ENCODE measurements at regions not wholly inside any gene's neighbourhood (a gene's known extent, or its start where the extent isn't known, plus 50 kb on each side); places are given as distances from the start of the nearest gene placed in this dataset.

DNA sequence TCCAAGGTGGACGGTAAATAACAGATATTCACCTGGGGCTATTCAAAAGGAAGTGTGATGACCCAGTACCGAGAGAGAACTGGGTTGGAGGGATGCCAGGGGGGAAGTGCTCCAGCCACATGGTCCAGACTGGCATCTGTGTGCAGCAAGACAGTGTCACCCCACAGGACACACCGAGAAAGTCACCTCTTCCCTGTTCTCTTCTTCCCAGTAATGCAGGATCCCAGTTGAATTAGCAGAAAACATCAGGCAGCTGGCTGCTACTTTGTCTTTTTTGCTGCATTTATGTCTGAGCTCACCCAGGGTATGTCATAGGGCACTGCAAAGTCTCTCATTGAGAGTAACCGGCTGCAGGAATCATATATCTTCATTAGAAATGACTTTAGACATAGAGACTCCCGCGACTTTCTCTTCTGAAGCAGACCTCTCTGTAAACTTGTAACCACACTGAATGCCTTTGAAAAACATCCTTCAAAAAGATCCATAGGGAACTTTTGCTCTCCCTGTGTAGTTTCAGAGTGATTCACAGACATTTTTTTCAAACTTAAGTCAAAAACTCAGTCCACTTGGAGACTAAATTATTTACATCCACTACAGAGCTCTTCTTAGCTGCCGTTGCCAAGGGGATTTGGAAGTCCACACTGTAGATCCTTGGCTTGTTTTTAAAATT is 609.0 kb upstream of the DPP6 start:
- Mint-ChIP-seq H3K4me1 (ENCODE audit: unreplicated experiment) (no peaks in the 10 kb centered on the region), H3K4me3 (no peak overlapping the region), H3K9me3 (peaks cover 4% of the 10 kb centered on the region), H3K36me3 (no peaks in the 10 kb centered on the region), H3K27ac (no peak overlapping the region), H3K27me3 (no peaks in the 10 kb centered on the region)
- no peak for DNase-seq (ENCODE audit: extremely low spot score, unreplicated experiment)
- TF ChIP-seq, protein P1, sequence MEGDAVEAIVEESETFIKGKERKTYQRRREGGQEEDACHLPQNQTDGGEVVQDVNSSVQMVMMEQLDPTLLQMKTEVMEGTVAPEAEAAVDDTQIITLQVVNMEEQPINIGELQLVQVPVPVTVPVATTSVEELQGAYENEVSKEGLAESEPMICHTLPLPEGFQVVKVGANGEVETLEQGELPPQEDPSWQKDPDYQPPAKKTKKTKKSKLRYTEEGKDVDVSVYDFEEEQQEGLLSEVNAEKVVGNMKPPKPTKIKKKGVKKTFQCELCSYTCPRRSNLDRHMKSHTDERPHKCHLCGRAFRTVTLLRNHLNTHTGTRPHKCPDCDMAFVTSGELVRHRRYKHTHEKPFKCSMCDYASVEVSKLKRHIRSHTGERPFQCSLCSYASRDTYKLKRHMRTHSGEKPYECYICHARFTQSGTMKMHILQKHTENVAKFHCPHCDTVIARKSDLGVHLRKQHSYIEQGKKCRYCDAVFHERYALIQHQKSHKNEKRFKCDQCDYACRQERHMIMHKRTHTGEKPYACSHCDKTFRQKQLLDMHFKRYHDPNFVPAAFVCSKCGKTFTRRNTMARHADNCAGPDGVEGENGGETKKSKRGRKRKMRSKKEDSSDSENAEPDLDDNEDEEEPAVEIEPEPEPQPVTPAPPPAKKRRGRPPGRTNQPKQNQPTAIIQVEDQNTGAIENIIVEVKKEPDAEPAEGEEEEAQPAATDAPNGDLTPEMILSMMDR (conservative IDR thresholded peaks at IDR 0.05) = no peak

DNA sequence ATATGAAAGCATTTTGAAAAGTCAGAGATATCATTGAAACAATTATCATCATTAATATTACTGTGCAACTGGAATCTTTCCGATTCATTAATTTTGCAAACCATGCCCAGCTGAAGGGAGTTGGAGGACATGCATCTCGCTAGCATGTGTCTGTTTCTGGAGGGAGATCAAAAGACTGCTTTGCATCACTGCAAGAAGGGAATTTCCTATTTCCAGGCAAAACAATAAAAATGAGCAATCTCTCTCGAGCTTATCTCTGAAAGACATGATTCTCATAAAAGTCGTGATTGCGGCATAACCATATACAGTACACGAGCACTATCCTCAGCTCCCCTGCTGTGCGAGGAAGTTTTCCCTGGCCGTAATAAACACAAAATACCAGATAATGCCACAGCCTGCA is 607.6 kb upstream of the DPP6 start:
- Mint-ChIP-seq H3K27me3 (no peaks in the 10 kb centered on the region), H3K27ac (no peak overlapping the region), H3K9me3 (peaks cover 4% of the 10 kb centered on the region), H3K36me3 (no peaks in the 10 kb centered on the region), H3K4me1 (ENCODE audit: unreplicated experiment) (no peaks in the 10 kb centered on the region), H3K4me3 (no peak overlapping the region)
- TF ChIP-seq, protein P1 (conservative IDR thresholded peaks at IDR 0.05) = no peak
- no peak for DNase-seq (ENCODE audit: extremely low spot score, unreplicated experiment)

DNA sequence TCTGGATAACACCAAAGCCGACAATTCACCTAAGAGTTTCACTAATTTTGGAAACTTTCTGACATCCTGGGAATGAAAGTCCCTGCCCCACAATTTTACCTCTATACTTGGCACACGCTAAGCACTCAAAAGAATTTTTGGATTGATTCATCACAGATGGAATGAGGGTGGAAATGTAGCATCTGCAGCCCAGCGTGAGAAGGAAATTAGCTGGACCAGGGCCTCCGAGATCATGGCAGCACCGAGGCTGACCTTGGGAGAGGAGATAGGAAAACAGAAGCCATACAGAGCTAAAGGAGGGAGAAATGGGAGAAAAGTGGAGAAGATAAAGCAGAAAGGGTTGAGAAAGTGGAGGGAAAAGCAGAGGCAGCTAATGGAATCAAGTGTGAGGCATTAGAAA is 606.6 kb upstream of the DPP6 start:
- TF ChIP-seq, protein P1 (conservative IDR thresholded peaks at IDR 0.05) = no peak
- Mint-ChIP-seq H3K27me3 (no peaks in the 10 kb centered on the region), H3K9me3 (peaks cover 9% of the 10 kb centered on the region), H3K4me3 (no peak overlapping the region), H3K27ac (no peak overlapping the region), H3K36me3 (no peaks in the 10 kb centered on the region), H3K4me1 (ENCODE audit: unreplicated experiment) (no peaks in the 10 kb centered on the region)
- DNase-seq (ENCODE audit: extremely low spot score, unreplicated experiment) = no peak

DNA sequence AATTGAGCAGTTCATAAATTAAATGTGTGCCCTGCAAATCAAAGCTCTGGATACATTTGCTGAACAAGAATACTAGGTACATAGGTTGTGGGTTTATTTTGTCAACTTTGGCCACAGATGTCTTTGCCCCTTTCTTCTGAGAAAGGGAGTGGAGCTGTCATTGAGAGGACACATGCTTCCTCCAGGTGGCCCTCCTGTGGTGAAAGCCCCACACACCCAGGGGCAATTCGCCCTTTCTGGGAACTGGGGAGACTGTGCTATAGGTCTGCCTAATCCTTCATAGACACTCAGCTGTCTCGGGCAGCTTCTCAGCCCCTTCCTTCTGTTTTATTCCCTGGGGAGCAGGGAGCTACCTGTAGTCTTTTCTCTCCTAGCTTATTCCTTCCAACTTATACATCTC is 605.7 kb upstream of the DPP6 start:
- Mint-ChIP-seq H3K4me3 (no peak overlapping the region), H3K4me1 (ENCODE audit: unreplicated experiment) (no peaks in the 10 kb centered on the region), H3K36me3 (no peaks in the 10 kb centered on the region), H3K27ac (no peak overlapping the region), H3K27me3 (no peaks in the 10 kb centered on the region), H3K9me3 (peaks cover 14% of the 10 kb centered on the region)
- no peak for DNase-seq (ENCODE audit: extremely low spot score, unreplicated experiment)
- TF ChIP-seq, protein P1 (conservative IDR thresholded peaks at IDR 0.05) = no peak

DNA sequence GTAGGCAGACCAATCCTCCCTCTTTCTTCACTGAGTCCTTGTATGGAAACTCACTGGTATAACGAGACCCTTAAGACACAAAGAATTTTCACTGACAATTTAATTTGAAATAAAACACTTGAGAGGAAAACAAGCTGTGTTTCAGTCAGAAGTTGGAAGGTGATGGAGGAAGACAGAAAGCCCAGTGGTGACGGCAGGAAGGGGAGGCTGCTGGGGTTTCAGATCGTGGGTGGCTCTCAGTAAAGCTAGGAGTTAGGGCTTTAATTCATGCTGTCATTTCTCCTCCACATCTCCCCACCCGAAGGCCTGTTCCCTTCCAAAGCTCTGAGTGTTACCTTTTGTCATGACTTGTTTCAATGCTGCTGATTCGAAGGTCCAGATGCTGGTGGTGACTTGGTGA is 605.2 kb upstream of the DPP6 start:
- H3K27ac Mint-ChIP-seq = no peak overlapping the region

More for the DNA sequence above, 605.2 kb upstream of the DPP6 start:
- no peak for DNase-seq (ENCODE audit: extremely low spot score, unreplicated experiment)
- no peak overlapping the region for H3K4me3 Mint-ChIP-seq
- H3K36me3 Mint-ChIP-seq = no peaks in the 10 kb centered on the region
- no peaks in the 10 kb centered on the region for H3K4me1 Mint-ChIP-seq (ENCODE audit: unreplicated experiment)
- peaks cover 14% of the 10 kb centered on the region for H3K9me3 Mint-ChIP-seq
- H3K27me3 Mint-ChIP-seq = no peaks in the 10 kb centered on the region
- TF ChIP-seq, protein P1 (conservative IDR thresholded peaks at IDR 0.05) = no peak
